ENCODE measurements at regions not wholly inside any gene's neighbourhood (a gene's known extent, or its start where the extent isn't known, plus 50 kb on each side); places are given as distances from the start of the nearest gene placed in this dataset.

GRCh38 chr5:57828221-57828620 lies 345.6 kb upstream of the ACTBL2 start:
- H2BK5ac ChIP-seq (ENCODE audit: low read depth, low read length) = no peak overlapping the region
- no peak overlapping the region for H3K56ac ChIP-seq (replicated peaks; ENCODE audit: insufficient read length, low read depth, low read length)
- ChIA-PET POLR2A (ENCODE audit: partially characterized antibody) (no interaction called here), CTCF (ENCODE audit: partially characterized antibody) (interaction anchor here (0.6 kb wide), 1 partner anchor 359 kb away, joined by 3 read pairs; no protein-coding TSS in a partner anchor)
- H2BK120ac ChIP-seq (replicated peaks; ENCODE audit: low read depth, low read length) = no peak overlapping the region
- no peak overlapping the region for H2BK20ac ChIP-seq (ENCODE audit: low read length)
- H2AK5ac ChIP-seq (ENCODE audit: low read depth, low read length) = no peak overlapping the region
- no peaks in the 10 kb centered on the region for H3K79me2 ChIP-seq (ENCODE audit: control insufficient read depth in 1 of 2, insufficient read depth in 2 of 2, low read length in 2 of 2)
- H4K20me1 ChIP-seq (replicated peaks in 1 of 2; ENCODE audit: control insufficient read depth in 1 of 2, insufficient read depth in 2 of 2, low read length in 2 of 2) = no peaks in the 10 kb centered on the region
- no peaks in the 10 kb centered on the region for H3K79me1 ChIP-seq (ENCODE audit: low read depth, low read length)
- no peak for DNase-seq (ENCODE audit: low read depth in 1 of 2, low spot score in 2 of 2)
- no peak overlapping the region for H3K4me2 ChIP-seq (ENCODE audit: insufficient read depth in 1 of 2, low read depth in 2 of 2, low read length in 2 of 2)
- no peak overlapping the region for H2BK15ac ChIP-seq (ENCODE audit: low read length)
- no peaks in the 10 kb centered on the region for H3K4me1 ChIP-seq (replicated peaks in 1 of 4; ENCODE audit: control insufficient read depth in 3 of 4, insufficient read depth in 4 of 4, low read length in 3 of 4)
- no peak overlapping the region for H3K14ac ChIP-seq (ENCODE audit: insufficient read length)
- no peaks in the 10 kb centered on the region for H3K23me2 ChIP-seq (ENCODE audit: low read depth, low read length)
- TF ChIP-seq RXRA (IDR thresholded peaks at IDR 0.05; ENCODE audit: insufficient read depth, low read depth, low read length) = no peak
- TF ChIP-seq KDM1A (IDR thresholded peaks at IDR 0.05; ENCODE audit: borderline replicate concordance, low read length) = no peak
- no peak for TF ChIP-seq CBX5 (IDR thresholded peaks at IDR 0.05; ENCODE audit: low read depth, low read length)
- TF ChIP-seq TBP (IDR thresholded peaks at IDR 0.05; ENCODE audit: low read depth, low read length) = no peak
- no peak for TF ChIP-seq RNF2 (IDR thresholded peaks at IDR 0.05; ENCODE audit: borderline replicate concordance, low read depth, low read length, missing control alignments, poor library complexity, severe bottlenecking)
- TF ChIP-seq PHF8 (conservative IDR thresholded peaks at IDR 0.05; ENCODE audit: low read depth, low read length) = no peak
- no peak for TF ChIP-seq SAP30 (IDR thresholded peaks at IDR 0.05; ENCODE audit: insufficient read depth, insufficient replicate concordance, low read length)
- TF ChIP-seq BRCA1 (IDR thresholded peaks at IDR 0.05; ENCODE audit: low read depth, low read length) = no peak
- TF ChIP-seq, protein P1, sequence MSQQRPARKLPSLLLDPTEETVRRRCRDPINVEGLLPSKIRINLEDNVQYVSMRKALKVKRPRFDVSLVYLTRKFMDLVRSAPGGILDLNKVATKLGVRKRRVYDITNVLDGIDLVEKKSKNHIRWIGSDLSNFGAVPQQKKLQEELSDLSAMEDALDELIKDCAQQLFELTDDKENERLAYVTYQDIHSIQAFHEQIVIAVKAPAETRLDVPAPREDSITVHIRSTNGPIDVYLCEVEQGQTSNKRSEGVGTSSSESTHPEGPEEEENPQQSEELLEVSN (IDR thresholded peaks at IDR 0.05) = no peak
- no peak for TF ChIP-seq HDAC2 (IDR thresholded peaks at IDR 0.05; ENCODE audit: borderline replicate concordance in 1 of 2, low read depth in 2 of 2, low read length in 2 of 2)
- no peak for TF ChIP-seq SP2 (IDR thresholded peaks at IDR 0.05; ENCODE audit: low read length)
- TF ChIP-seq SUZ12 (IDR thresholded peaks at IDR 0.05; ENCODE audit: low read length) = no peak
- no peak for TF ChIP-seq SIX5 (IDR thresholded peaks at IDR 0.05; ENCODE audit: low read depth, low read length)
- no peak for TF ChIP-seq ASH2L (IDR thresholded peaks at IDR 0.05; ENCODE audit: low read length)
- no peak overlapping the region for H3K4me3 ChIP-seq (ENCODE audit: extremely low read depth in 1 of 4, insufficient read depth in 2 of 4, low read depth in 3 of 4, low read length in 4 of 4)
- no peak overlapping the region for H3K23ac ChIP-seq (ENCODE audit: insufficient read length)
- no peak overlapping the region for H2BK12ac ChIP-seq (ENCODE audit: low read depth, low read length)
- no peak overlapping the region for H2AFZ ChIP-seq (ENCODE audit: low read length)
- H4K5ac ChIP-seq (ENCODE audit: insufficient read length, low read depth, low read length) = no peak overlapping the region
- no peak for FAIRE-seq
- H3K27me3 ChIP-seq (replicated peaks in 1 of 4; ENCODE audit: control insufficient read depth in 3 of 4, extremely low read depth in 1 of 4, insufficient read depth in 3 of 4, low read length in 3 of 4) = no peaks in the 10 kb centered on the region
- no peaks in the 10 kb centered on the region for H3K36me3 ChIP-seq (ENCODE audit: control insufficient read depth in 2 of 4, insufficient read depth in 4 of 4, low read length in 3 of 4)
- H3K4ac ChIP-seq (replicated peaks; ENCODE audit: insufficient read length, low read depth, low read length) = no peak overlapping the region
- no peak overlapping the region for H4K8ac ChIP-seq (ENCODE audit: extremely low read depth, insufficient read depth, low read length)
- no peak overlapping the region for H3K9ac ChIP-seq (replicated peaks in 1 of 4; ENCODE audit: extremely low read depth in 1 of 4, low read depth in 3 of 4, low read length in 3 of 4)
- H4K91ac ChIP-seq (replicated peaks; ENCODE audit: insufficient read length, low read length) = no peak overlapping the region
- H3K18ac ChIP-seq (ENCODE audit: extremely low read depth, low read length) = no peak overlapping the region
- no peak overlapping the region for H3K27ac ChIP-seq (ENCODE audit: low read depth, low read length)
- H3K9me3 ChIP-seq (ENCODE audit: insufficient read depth in 2 of 2, low read depth in 1 of 2, low read length in 1 of 2) = no peaks in the 10 kb centered on the region
- 88% methylated on average over 1 of the region's 1 CpG; no CpG with 5 or more reads in 1 of the 2 experiments for WGBS, 2 experiments (ENCODE audit: extremely low coverage in 1 of 2, insufficient coverage in 1 of 2, insufficient read length in 1 of 2, insufficient replicate concordance in 2 of 2, low coverage in 1 of 2, low lambda C conversion rate in 2 of 2, missing lambda C conversion rate in 1 of 2)

Measured in H1 (cell line).